ENCODE measurements at regions not wholly inside any gene's neighbourhood (a gene's known extent, or its start where the extent isn't known, plus 50 kb on each side); places are given as distances from the start of the nearest gene placed in this dataset.

DNA sequence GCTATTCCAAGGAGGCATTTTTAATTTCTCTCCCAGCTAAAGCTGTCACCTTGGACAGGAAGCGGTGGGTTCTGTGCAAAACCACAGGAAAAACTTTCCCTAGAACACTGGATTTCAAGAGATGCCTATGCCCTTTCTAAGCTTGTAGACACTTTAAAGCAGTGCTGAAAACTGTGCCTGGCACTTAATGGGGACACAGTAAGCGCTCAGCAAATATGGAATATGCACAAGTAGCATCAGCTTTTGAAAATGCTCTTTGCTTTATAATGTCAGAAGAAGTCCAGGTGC is 50.9 kb upstream of the TARBP1 start:
- BruUV-seq (replicated peaks): no TSS peak
- no peaks in the 10 kb centered on the region for H3K9me2 ChIP-seq (ENCODE audit: insufficient read depth)
- H3K27ac ChIP-seq (ENCODE audit: low read depth, low read length): no peak overlapping the region
- ChIA-PET CTCF (interaction anchor here (0.8 kb wide), 1 partner anchor 97 kb away, joined by 4 read pairs; no protein-coding TSS in a partner anchor), POLR2A (no interaction called here), RAD21 (ENCODE audit: low non-redundant PET in 1 of 2, low total read pairs in 2 of 2, uncharacterized antibody in 2 of 2, unreplicated experiment in 2 of 2) (interaction anchor here in 1 of 2 experiments (0.7 kb wide), 1 partner anchor 33 kb away, joined by 3 read pairs; no protein-coding TSS in a partner anchor)
- H3K79me2 ChIP-seq (ENCODE audit: insufficient read depth, low read length): no peaks in the 10 kb centered on the region
- DNase-seq (ENCODE audit: low read depth, low spot score): no peak
- H3K36me3 ChIP-seq (ENCODE audit: control insufficient read depth in 1 of 2, insufficient read depth in 2 of 2, low read length in 2 of 2): no peaks in the 10 kb centered on the region
- intact Hi-C loops (cut with micrococcal nuclease): no loop called here
- no peak overlapping the region for H3K4me2 ChIP-seq (ENCODE audit: low read length)
- no peak overlapping the region for H3K4me3 ChIP-seq (replicated peaks in 1 of 2; ENCODE audit: low read depth in 1 of 2, low read length in 2 of 2)
- ATAC-seq: no peak
- no peaks in the 10 kb centered on the region for H3K27me3 ChIP-seq (ENCODE audit: insufficient read depth, low read length)
- no peak for TF ChIP-seq ELF1 (IDR thresholded peaks at IDR 0.05; ENCODE audit: borderline replicate concordance, low read depth)
- TF ChIP-seq, protein P1, sequence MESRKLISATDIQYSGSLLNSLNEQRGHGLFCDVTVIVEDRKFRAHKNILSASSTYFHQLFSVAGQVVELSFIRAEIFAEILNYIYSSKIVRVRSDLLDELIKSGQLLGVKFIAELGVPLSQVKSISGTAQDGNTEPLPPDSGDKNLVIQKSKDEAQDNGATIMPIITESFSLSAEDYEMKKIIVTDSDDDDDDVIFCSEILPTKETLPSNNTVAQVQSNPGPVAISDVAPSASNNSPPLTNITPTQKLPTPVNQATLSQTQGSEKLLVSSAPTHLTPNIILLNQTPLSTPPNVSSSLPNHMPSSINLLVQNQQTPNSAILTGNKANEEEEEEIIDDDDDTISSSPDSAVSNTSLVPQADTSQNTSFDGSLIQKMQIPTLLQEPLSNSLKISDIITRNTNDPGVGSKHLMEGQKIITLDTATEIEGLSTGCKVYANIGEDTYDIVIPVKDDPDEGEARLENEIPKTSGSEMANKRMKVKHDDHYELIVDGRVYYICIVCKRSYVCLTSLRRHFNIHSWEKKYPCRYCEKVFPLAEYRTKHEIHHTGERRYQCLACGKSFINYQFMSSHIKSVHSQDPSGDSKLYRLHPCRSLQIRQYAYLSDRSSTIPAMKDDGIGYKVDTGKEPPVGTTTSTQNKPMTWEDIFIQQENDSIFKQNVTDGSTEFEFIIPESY (IDR thresholded peaks at IDR 0.05; ENCODE audit: extremely low read depth, insufficient replicate concordance, low read length): no peak
- TF ChIP-seq SRF (IDR thresholded peaks at IDR 0.05; ENCODE audit: low read depth): no peak
- TF ChIP-seq CEBPB (IDR thresholded peaks at IDR 0.05; ENCODE audit: low read depth): no peak
- no peak overlapping the region for H3K9ac ChIP-seq (ENCODE audit: low read length)
- H2AFZ ChIP-seq (ENCODE audit: low read depth, low read length, poor library complexity, severe bottlenecking): no peak overlapping the region
- no peaks in the 10 kb centered on the region for H3K4me1 ChIP-seq (ENCODE audit: control insufficient read depth in 1 of 2, insufficient read depth in 2 of 2, low read length in 2 of 2)
- H3K9me3 ChIP-seq (ENCODE audit: control insufficient read depth in 1 of 2, insufficient read depth in 1 of 2, low read depth in 1 of 2, low read length in 2 of 2): no peaks in the 10 kb centered on the region
- H4K20me1 ChIP-seq (ENCODE audit: insufficient read depth): no peaks in the 10 kb centered on the region

DNA sequence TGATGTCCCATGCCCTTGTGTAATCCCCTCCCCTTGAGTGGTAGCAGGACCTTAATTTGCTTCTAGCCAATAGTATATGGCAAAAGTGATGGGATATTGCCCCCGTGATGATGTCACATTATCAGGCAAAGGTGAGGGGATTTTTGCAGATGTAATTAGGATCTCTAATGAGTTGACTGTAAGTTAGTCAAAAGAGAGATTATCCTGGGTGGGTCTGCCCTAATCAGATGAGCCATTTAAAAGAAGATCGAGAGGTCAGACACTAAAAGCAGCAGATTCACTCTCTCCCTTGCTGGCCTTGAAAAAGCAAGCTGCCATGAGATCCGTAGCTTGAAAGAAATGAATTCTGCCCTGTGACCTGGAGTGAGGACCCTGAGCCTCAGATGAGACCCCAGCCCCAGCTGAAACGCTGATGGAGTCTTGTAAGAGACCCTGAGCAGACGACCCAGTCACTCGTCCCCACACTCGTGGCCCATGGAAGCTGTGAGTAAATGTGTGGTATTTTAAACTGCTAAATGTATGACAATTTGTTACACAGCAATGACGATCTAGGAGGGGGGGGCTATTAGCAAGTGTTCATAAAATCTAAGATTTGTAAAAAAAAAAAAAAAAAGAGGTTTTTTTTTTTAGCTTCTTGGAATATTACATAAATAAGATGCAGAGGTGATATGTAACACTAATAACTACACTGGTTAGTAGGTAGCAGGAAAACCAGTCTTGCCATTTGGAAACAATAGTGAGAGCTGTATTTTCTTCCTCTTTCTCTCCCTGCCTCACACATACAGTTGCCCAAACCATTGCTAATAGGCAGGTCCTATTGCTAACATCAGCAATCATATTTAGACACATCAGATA is 50.3 kb upstream of the TARBP1 start:
- no peaks in the 10 kb centered on the region for H3K9me2 ChIP-seq (ENCODE audit: insufficient read depth)
- H3K36me3 ChIP-seq (ENCODE audit: control insufficient read depth in 1 of 2, insufficient read depth in 2 of 2, low read length in 2 of 2): no peaks in the 10 kb centered on the region
- no TSS peak for BruUV-seq (replicated peaks)
- H2AFZ ChIP-seq (ENCODE audit: low read depth, low read length, poor library complexity, severe bottlenecking): no peak overlapping the region
- no peak overlapping the region for H3K4me2 ChIP-seq (ENCODE audit: low read length)
- ChIA-PET CTCF (interaction anchor here (0.8 kb wide), 1 partner anchor 96 kb away, joined by 4 read pairs; no protein-coding TSS in a partner anchor), POLR2A (no interaction called here), RAD21 (ENCODE audit: low non-redundant PET in 1 of 2, low total read pairs in 2 of 2, uncharacterized antibody in 2 of 2, unreplicated experiment in 2 of 2) (interaction anchor here in 1 of 2 experiments (0.7 kb wide), 1 partner anchor 33 kb away, joined by 3 read pairs; no protein-coding TSS in a partner anchor)
- no peaks in the 10 kb centered on the region for H3K9me3 ChIP-seq (ENCODE audit: control insufficient read depth in 1 of 2, insufficient read depth in 1 of 2, low read depth in 1 of 2, low read length in 2 of 2)
- H3K27ac ChIP-seq (ENCODE audit: low read depth, low read length): no peak overlapping the region
- DNase-seq (ENCODE audit: low read depth, low spot score): no peak
- no peak for ATAC-seq
- no peaks in the 10 kb centered on the region for H4K20me1 ChIP-seq (ENCODE audit: insufficient read depth)
- H3K79me2 ChIP-seq (ENCODE audit: insufficient read depth, low read length): no peaks in the 10 kb centered on the region
- H3K4me3 ChIP-seq (replicated peaks in 1 of 2; ENCODE audit: low read depth in 1 of 2, low read length in 2 of 2): no peak overlapping the region
- intact Hi-C loops (cut with micrococcal nuclease): no loop called here
- no peaks in the 10 kb centered on the region for H3K27me3 ChIP-seq (ENCODE audit: insufficient read depth, low read length)
- no peak overlapping the region for H3K9ac ChIP-seq (ENCODE audit: low read length)
- peaks cover 0 to under 1% of the 10 kb centered on the region in 2 experiments; a peak in 1 of 4 replicates for H3K4me1 ChIP-seq (ENCODE audit: control insufficient read depth in 1 of 2, insufficient read depth in 2 of 2, low read length in 2 of 2)
- TF ChIP-seq YY1 (IDR thresholded peaks at IDR 0.05; ENCODE audit: extremely low read depth, insufficient replicate concordance, low read depth, low read length): no peak
- TF ChIP-seq, protein P2, sequence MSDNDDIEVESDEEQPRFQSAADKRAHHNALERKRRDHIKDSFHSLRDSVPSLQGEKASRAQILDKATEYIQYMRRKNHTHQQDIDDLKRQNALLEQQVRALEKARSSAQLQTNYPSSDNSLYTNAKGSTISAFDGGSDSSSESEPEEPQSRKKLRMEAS (IDR thresholded peaks at IDR 0.05): no peak
- TF ChIP-seq, protein P3, sequence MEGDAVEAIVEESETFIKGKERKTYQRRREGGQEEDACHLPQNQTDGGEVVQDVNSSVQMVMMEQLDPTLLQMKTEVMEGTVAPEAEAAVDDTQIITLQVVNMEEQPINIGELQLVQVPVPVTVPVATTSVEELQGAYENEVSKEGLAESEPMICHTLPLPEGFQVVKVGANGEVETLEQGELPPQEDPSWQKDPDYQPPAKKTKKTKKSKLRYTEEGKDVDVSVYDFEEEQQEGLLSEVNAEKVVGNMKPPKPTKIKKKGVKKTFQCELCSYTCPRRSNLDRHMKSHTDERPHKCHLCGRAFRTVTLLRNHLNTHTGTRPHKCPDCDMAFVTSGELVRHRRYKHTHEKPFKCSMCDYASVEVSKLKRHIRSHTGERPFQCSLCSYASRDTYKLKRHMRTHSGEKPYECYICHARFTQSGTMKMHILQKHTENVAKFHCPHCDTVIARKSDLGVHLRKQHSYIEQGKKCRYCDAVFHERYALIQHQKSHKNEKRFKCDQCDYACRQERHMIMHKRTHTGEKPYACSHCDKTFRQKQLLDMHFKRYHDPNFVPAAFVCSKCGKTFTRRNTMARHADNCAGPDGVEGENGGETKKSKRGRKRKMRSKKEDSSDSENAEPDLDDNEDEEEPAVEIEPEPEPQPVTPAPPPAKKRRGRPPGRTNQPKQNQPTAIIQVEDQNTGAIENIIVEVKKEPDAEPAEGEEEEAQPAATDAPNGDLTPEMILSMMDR (IDR thresholded peaks at IDR 0.05 in 2 of 3, conservative IDR thresholded peaks at IDR 0.05 in 1 of 3; ENCODE audit: borderline replicate concordance in 1 of 3, insufficient read depth in 1 of 3, low read depth in 2 of 3, low read length in 2 of 3): no peak
- no peak for TF ChIP-seq POLR2AphosphoS5 (IDR thresholded peaks at IDR 0.05; ENCODE audit: low read depth, low read length)
- TF ChIP-seq FOSL1 (IDR thresholded peaks at IDR 0.05; ENCODE audit: low read depth): no peak
- TF ChIP-seq, protein P4, sequence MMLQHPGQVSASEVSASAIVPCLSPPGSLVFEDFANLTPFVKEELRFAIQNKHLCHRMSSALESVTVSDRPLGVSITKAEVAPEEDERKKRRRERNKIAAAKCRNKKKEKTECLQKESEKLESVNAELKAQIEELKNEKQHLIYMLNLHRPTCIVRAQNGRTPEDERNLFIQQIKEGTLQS (IDR thresholded peaks at IDR 0.05): no peak
- TF ChIP-seq CBX3 (IDR thresholded peaks at IDR 0.05; ENCODE audit: low read depth): no peak
- TF ChIP-seq POLR2A (IDR thresholded peaks at IDR 0.05; ENCODE audit: borderline replicate concordance, extremely low read depth, insufficient read depth, insufficient read length): no peak
- TF ChIP-seq SRF (IDR thresholded peaks at IDR 0.05; ENCODE audit: low read depth): no peak
- no peak for TF ChIP-seq SIN3A (IDR thresholded peaks at IDR 0.05; ENCODE audit: low read depth)
- no peak for TF ChIP-seq EZH2phosphoT487 (IDR thresholded peaks at IDR 0.05; ENCODE audit: borderline replicate concordance)
- TF ChIP-seq TCF7L2 (IDR thresholded peaks at IDR 0.05; ENCODE audit: borderline replicate concordance, extremely low read depth, insufficient read depth, insufficient read length): no peak
